Trophoblast cell (in vitro differentiated cells and primary cell): ENCODE measurements at regions not wholly inside any gene's neighbourhood (a gene's known extent, or its start where the extent isn't known, plus 50 kb on each side); places are given as distances from the start of the nearest gene placed in this dataset.

Experiments used
- DNase-seq, 2 donors: peaks; one replicate each; pipeline ENCODE4 v3.0.0-alpha.2; 2016
- H2AFZ ChIP-seq: 2 replicates; pipeline ENCODE4 v1.6.1; 2013; ENCODE audit warnings: low read length, moderate library complexity, mild to moderate bottlenecking; ENCODE audit not compliant: insufficient read depth, poor library complexity
- H2AK5ac ChIP-seq: 2 replicates; pipeline ENCODE4 v1.6.1; 2013; ENCODE audit warnings: mild to moderate bottlenecking, low read length
- H2BK120ac ChIP-seq: 2 replicates; pipeline ENCODE4 v1.6.1; 2013; ENCODE audit warnings: low read length, mild to moderate bottlenecking, moderate library complexity; ENCODE audit not compliant: insufficient read depth, poor library complexity
- H2BK12ac ChIP-seq: 2 replicates; pipeline ENCODE4 v1.6.1; 2013; ENCODE audit warnings: mild to moderate bottlenecking, low read length, moderate library complexity
- H2BK5ac ChIP-seq: 2 replicates; pipeline ENCODE4 v1.6.1; 2013; ENCODE audit warnings: low read length, low read depth, moderate library complexity, mild to moderate bottlenecking; ENCODE audit not compliant: poor library complexity
- H3K14ac ChIP-seq: 2 replicates; pipeline ENCODE4 v1.6.1; 2013; ENCODE audit warnings: mild to moderate bottlenecking, low read length
- H3K18ac ChIP-seq: 2 replicates; pipeline ENCODE4 v1.6.1; 2013; ENCODE audit warnings: mild to moderate bottlenecking, low read length
- H3K23ac ChIP-seq: 2 replicates; pipeline ENCODE4 v1.6.1; 2013; ENCODE audit warnings: low read length
- H3K27ac ChIP-seq: 2 replicates; pipeline ENCODE4 v1.5.1; 2013; ENCODE audit warnings: low read depth, mild to moderate bottlenecking, inconsistent platforms, low read length, moderate library complexity
- H3K27me3 ChIP-seq: 2 replicates; pipeline ENCODE4 v1.6.1; 2013; ENCODE audit warnings: inconsistent platforms, mild to moderate bottlenecking, low read length, moderate library complexity; ENCODE audit not compliant: insufficient read depth
- H3K36me3 ChIP-seq, 2 experiments: 1 replicate in 1 of 2; 2 replicates in 1 of 2; pipeline ENCODE4 v1.6.1; 2013; ENCODE audit warnings: low read length in 2 of 2, mild to moderate bottlenecking in 2 of 2, moderate library complexity in 1 of 2; ENCODE audit not compliant: insufficient read depth in 2 of 2, control insufficient read depth in 1 of 2
- H3K4ac ChIP-seq: 2 replicates; pipeline ENCODE4 v1.6.1; 2013; ENCODE audit warnings: low read depth, mild to moderate bottlenecking, low read length, moderate library complexity
- H3K4me1 ChIP-seq, 2 experiments: 1 replicate in 1 of 2; 2 replicates in 1 of 2; pipeline ENCODE4 v1.6.1; 2013; ENCODE audit warnings: low read length in 2 of 2, mild to moderate bottlenecking in 2 of 2, moderate library complexity in 1 of 2; ENCODE audit not compliant: insufficient read depth in 2 of 2, control insufficient read depth in 1 of 2
- H3K4me2 ChIP-seq: 2 replicates; pipeline ENCODE4 v1.6.1; 2013; ENCODE audit warnings: inconsistent platforms, mild to moderate bottlenecking, low read length, moderate library complexity
- H3K4me3 ChIP-seq: 2 replicates; pipeline ENCODE4 v1.5.1; 2013; ENCODE audit warnings: mild to moderate bottlenecking, low read depth, low read length, inconsistent platforms
- H3K79me1 ChIP-seq: one replicate; pipeline ENCODE4 v1.6.1; 2013; ENCODE audit warnings: low read length
- H3K79me2 ChIP-seq: 2 replicates; pipeline ENCODE4 v1.6.1; 2013; ENCODE audit warnings: low read length, mild to moderate bottlenecking; ENCODE audit not compliant: control insufficient read depth, insufficient read depth, poor library complexity
- H3K9ac ChIP-seq: 2 replicates; pipeline ENCODE4 v1.6.1; 2013; ENCODE audit warnings: mild to moderate bottlenecking, low read length
- H3K9me3 ChIP-seq: 2 replicates; pipeline ENCODE4 v1.6.1; 2013; ENCODE audit warnings: low read depth, mild to moderate bottlenecking, control low read depth, inconsistent platforms, low read length; ENCODE audit not compliant: insufficient read depth
- H4K12ac ChIP-seq: 2 replicates; pipeline ENCODE4 v1.6.1; 2013; ENCODE audit warnings: low read depth, mild to moderate bottlenecking, low read length, moderate library complexity
- H4K8ac ChIP-seq: 2 replicates; pipeline ENCODE4 v1.6.1; 2013; ENCODE audit warnings: low read depth, mild to moderate bottlenecking, low read length, moderate library complexity
- H4K91ac ChIP-seq: one replicate; pipeline ENCODE4 v1.6.1; 2013; ENCODE audit warnings: low read depth, mild to moderate bottlenecking, low read length, moderate library complexity
- WGBS: extraction: QIAGEN DNeasy Blood & Tissue Kit; methylation state at CpG from one replicate; pipeline ENCODE4 v1.1.7; 2013; ENCODE audit warnings: missing lambda C conversion rate; ENCODE audit not compliant: insufficient read length, insufficient coverage; ENCODE audit errors: extremely low coverage; 5-methylcytosine and 5-hydroxymethylcytosine counted together

DNA sequence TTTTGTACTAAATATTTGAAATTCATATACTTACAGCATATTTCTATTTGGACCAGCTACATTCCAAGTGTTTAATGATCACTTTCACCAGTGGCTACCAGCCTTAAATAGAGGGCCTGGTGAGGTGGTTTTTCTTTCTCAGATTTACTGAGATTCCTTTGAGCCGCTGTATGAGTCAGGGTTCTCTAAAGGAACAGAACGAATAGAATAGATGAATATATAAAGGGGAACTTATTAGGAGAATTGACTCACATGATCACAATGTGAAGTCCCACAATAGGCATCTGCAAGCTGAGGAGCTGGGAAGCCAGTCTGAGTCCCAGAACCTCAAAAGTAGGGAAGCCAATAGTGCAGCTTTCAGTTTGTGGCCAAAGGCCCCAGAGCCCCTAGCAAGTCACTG is 146.2 kb upstream of the TLL1 start:
- H3K4ac ChIP-seq, result no peak overlapping the region
- H3K4me3 ChIP-seq, result no peak overlapping the region
- H3K4me1 ChIP-seq, result no peaks in the 10 kb centered on the region
- no peaks in the 10 kb centered on the region for H3K27me3 ChIP-seq
- no CpG with 5 or more reads among the region's 2 CpGs for WGBS
- H3K36me3 ChIP-seq, result no peaks in the 10 kb centered on the region
- no peak overlapping the region for H2BK12ac ChIP-seq
- no peak overlapping the region for H4K12ac ChIP-seq
- no peak overlapping the region for H3K18ac ChIP-seq
- H4K91ac ChIP-seq, result no peak overlapping the region
- no peaks in the 10 kb centered on the region for H3K9me3 ChIP-seq
- no peak overlapping the region for H4K8ac ChIP-seq
- DNase-seq, result no peak
- no peak overlapping the region for H3K4me2 ChIP-seq
- H2BK120ac ChIP-seq, result no peak overlapping the region
- no peak overlapping the region for H2AK5ac ChIP-seq
- no peaks in the 10 kb centered on the region for H3K79me2 ChIP-seq
- H3K27ac ChIP-seq, result no peak overlapping the region
- H3K23ac ChIP-seq, result no peak overlapping the region
- no peak overlapping the region for H3K14ac ChIP-seq
- H3K9ac ChIP-seq, result no peak overlapping the region
- H2BK5ac ChIP-seq, result no peak overlapping the region
- no peak overlapping the region for H2AFZ ChIP-seq
- no peaks in the 10 kb centered on the region for H3K79me1 ChIP-seq

DNA sequence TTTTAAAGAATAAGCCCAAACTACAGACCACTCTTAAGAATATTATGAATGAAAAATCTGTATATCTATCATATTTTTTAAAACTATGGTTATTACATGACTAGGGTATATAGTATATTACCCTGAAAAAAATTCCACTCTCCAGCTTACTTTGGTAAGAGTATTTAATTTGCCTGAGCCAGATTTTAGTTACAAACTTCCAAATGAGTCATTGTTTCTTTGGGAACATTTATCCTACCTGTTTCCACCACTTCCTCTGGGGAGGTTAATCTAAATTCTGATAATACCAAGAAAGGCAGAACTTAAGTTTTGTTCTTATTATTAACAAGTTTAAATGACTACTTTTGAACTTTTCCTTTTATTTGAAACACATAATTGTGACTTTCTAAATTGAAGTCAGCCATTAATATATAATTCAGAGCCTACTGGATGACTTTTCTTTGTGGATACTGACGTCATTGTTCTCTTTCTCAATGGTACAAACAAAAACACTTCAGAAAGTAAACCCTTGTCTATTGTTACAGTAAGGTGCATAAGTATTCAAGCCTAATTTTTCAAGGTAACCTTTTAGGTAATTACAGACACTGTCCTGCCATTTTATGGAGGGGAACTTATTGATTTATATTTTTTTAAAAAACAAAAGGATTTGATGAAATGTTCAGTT is 135.6 kb upstream of the TLL1 start:
- Histone ChIP-seq H3K18ac (no peak overlapping the region), H2BK5ac (no peak overlapping the region), H3K4me3 (no peak overlapping the region), H3K9ac (no peak overlapping the region), H4K91ac (no peak overlapping the region), H3K23ac (no peak overlapping the region), H3K4me2 (no peak overlapping the region), H2BK120ac (no peak overlapping the region), H3K27ac (no peak overlapping the region), H3K9me3 (peaks cover 2% of the 10 kb centered on the region), H3K27me3 (no peaks in the 10 kb centered on the region), H2AK5ac (no peak overlapping the region), H3K14ac (no peak overlapping the region), H4K12ac (no peak overlapping the region), H3K79me2 (no peaks in the 10 kb centered on the region), H3K4ac (no peak overlapping the region), H3K36me3 (no peaks in the 10 kb centered on the region), H2BK12ac (no peak overlapping the region), H3K79me1 (no peaks in the 10 kb centered on the region), H4K8ac (no peak overlapping the region), H2AFZ (no peak overlapping the region), H3K4me1 (no peaks in the 10 kb centered on the region)
- WGBS, result no CpG with 5 or more reads among the region's 1 CpG
- no peak for DNase-seq

DNA sequence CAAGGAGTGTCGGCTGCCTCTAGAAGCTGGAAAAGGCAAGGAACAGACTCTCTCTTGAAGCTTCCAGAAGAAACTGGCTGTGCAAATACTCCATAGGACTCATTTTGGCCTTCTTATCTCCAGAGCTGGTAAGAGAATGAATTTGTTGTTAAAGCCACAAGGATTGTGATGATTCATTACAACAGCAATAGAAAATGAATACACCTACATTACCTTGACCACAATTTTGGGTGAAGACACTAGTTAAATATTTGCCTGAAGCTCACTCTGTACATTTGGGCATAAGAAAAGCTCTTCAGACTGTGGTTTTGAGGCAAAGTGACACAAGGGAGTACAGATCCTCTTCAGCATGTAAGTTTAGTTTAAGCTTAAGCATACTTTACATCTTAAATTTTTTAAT is 134.5 kb upstream of the TLL1 start:
- H3K27ac ChIP-seq, result no peak overlapping the region
- H2AK5ac ChIP-seq, result no peak overlapping the region
- H3K27me3 ChIP-seq, result no peaks in the 10 kb centered on the region
- H3K23ac ChIP-seq, result no peak overlapping the region
- H3K79me2 ChIP-seq, result no peaks in the 10 kb centered on the region
- no peak overlapping the region for H3K9ac ChIP-seq
- H2BK5ac ChIP-seq, result no peak overlapping the region
- H2BK120ac ChIP-seq, result no peak overlapping the region
- no peak overlapping the region for H4K12ac ChIP-seq
- peaks cover 2% of the 10 kb centered on the region for H3K9me3 ChIP-seq
- H2BK12ac ChIP-seq, result no peak overlapping the region
- no peaks in the 10 kb centered on the region for H3K4me1 ChIP-seq
- no peak overlapping the region for H3K18ac ChIP-seq
- WGBS, result no CpG with 5 or more reads among the region's 1 CpG
- H3K14ac ChIP-seq, result no peak overlapping the region
- H3K79me1 ChIP-seq, result no peaks in the 10 kb centered on the region
- H2AFZ ChIP-seq, result no peak overlapping the region
- H3K4me2 ChIP-seq, result no peak overlapping the region
- H4K91ac ChIP-seq, result no peak overlapping the region
- no peaks in the 10 kb centered on the region for H3K36me3 ChIP-seq
- no peak for DNase-seq
- H3K4ac ChIP-seq, result no peak overlapping the region
- no peak overlapping the region for H4K8ac ChIP-seq
- H3K4me3 ChIP-seq, result no peak overlapping the region

DNA sequence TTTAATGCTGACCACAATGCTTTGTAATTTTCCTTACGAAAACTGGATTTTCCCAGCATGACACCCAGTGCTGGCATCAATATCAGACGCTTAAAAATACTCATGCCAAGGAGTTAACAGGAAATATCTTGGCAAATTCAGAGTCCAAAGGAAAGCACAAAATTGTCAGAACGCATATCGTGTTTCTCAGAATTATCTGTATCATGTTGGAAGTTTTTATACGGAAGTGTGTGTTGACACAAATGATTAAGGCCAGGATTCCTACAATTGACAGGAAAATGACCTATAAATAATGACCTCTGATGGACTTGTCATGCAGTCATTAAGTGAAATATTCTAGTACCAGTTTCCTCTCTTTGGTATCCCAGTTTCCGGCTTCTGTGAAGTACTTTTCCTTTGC is 132.1 kb upstream of the TLL1 start:
- Histone ChIP-seq H4K8ac (no peak overlapping the region), H3K9me3 (no peaks in the 10 kb centered on the region), H3K27me3 (no peaks in the 10 kb centered on the region), H3K18ac (no peak overlapping the region), H3K79me1 (no peaks in the 10 kb centered on the region), H3K23ac (no peak overlapping the region), H2BK120ac (no peak overlapping the region), H3K27ac (no peak overlapping the region), H2BK12ac (no peak overlapping the region), H3K9ac (no peak overlapping the region), H2AFZ (no peak overlapping the region), H2BK5ac (no peak overlapping the region), H3K4me1 (no peaks in the 10 kb centered on the region), H3K4me2 (no peak overlapping the region), H3K4me3 (no peak overlapping the region), H4K91ac (no peak overlapping the region), H3K14ac (no peak overlapping the region), H4K12ac (no peak overlapping the region), H3K36me3 (no peaks in the 10 kb centered on the region), H3K4ac (no peak overlapping the region), H2AK5ac (no peak overlapping the region), H3K79me2 (no peaks in the 10 kb centered on the region)
- no peak for DNase-seq
- WGBS, result no CpG with 5 or more reads among the region's 6 CpGs
